MCF 10A (cell line): ENCODE measurements at regions not wholly inside any gene's neighbourhood (a gene's known extent, or its start where the extent isn't known, plus 50 kb on each side); places are given as distances from the start of the nearest gene placed in this dataset.

ENCODE experiments used
- BruUV-seq: library from RNA; stranded (reverse); fragments of 400-500 nt; replicated peaks from 2 replicates; lab custom pipeline; 2021; lab: Mats Ljungman, UMichigan
- CTCF ChIA-PET: fragments of 300-600 bp; sonication (Branson Sonifier 250); formaldehyde crosslinking; extraction: SDS; loops from one replicate; lab custom pipeline; 2021; ENCODE audit warnings: antibody characterized with exemption, inconsistent platforms; lab: Yijun Ruan, JAX
- POLR2A ChIA-PET: fragments of 300-600, 350-650 bp; sonication (Branson Sonifier 250); formaldehyde crosslinking; extraction: SDS; loops from one replicate; lab custom pipeline; 2020; ENCODE audit warnings: antibody characterized with exemption, inconsistent platforms; lab: Yijun Ruan, JAX
- DNase-seq: peaks from one replicate; pipeline ENCODE4 v3.0.0-alpha.2; 2018; ENCODE audit not compliant: unreplicated experiment
- H3K27ac Mint-ChIP-seq: one replicate; pipeline ENCODE4 v1.8.0; 2022; ENCODE audit warnings: mild to moderate bottlenecking, low read depth, mixed read lengths; ENCODE audit not compliant: unreplicated experiment
- H3K27me3 Mint-ChIP-seq: one replicate; pipeline ENCODE4 v1.8.0; 2022; ENCODE audit warnings: mixed read lengths; ENCODE audit not compliant: insufficient read depth, unreplicated experiment
- H3K36me3 Mint-ChIP-seq: one replicate; pipeline ENCODE4 v1.8.0; 2022; ENCODE audit warnings: mild to moderate bottlenecking, moderate library complexity, mixed read lengths; ENCODE audit not compliant: insufficient read depth, unreplicated experiment
- H3K4me1 Mint-ChIP-seq: one replicate; pipeline ENCODE4 v1.8.0; 2022; ENCODE audit warnings: mixed read lengths; ENCODE audit not compliant: insufficient read depth, unreplicated experiment
- H3K4me3 Mint-ChIP-seq: one replicate; pipeline ENCODE4 v1.8.0; 2022; ENCODE audit warnings: mild to moderate bottlenecking, moderate library complexity, mixed read lengths; ENCODE audit not compliant: unreplicated experiment
- H3K9me3 Mint-ChIP-seq: one replicate; pipeline ENCODE4 v1.8.0; 2022; ENCODE audit warnings: mixed read lengths; ENCODE audit not compliant: unreplicated experiment
- CTCF ChIP-seq: fragments of 200-600 bp; IDR thresholded peaks from one replicate; pipeline ENCODE4 v1.8.0; 2022; ENCODE audit warnings: antibody characterized with exemption, mild to moderate bottlenecking; ENCODE audit not compliant: unreplicated experiment
- intact Hi-C: fragments of 100-400 bp; cut with micrococcal nuclease; formaldehyde crosslinking; loops from 2 replicates; pipeline ENCODE4 v1.14.1; 2022

GRCh38 chr2:17995593-17995992 lies 117.1 kb downstream of the KCNS3 start:
- intact Hi-C loops = no loop called here
- CTCF ChIA-PET = no interaction called here
- no peak overlapping the region for H3K27ac Mint-ChIP-seq
- no peaks in the 10 kb centered on the region for H3K9me3 Mint-ChIP-seq
- TF ChIP-seq CTCF = no peak
- H3K4me3 Mint-ChIP-seq = no peak overlapping the region
- no peaks in the 10 kb centered on the region for H3K36me3 Mint-ChIP-seq
- no TSS peak for BruUV-seq
- no peaks in the 10 kb centered on the region for H3K27me3 Mint-ChIP-seq
- no peaks in the 10 kb centered on the region for H3K4me1 Mint-ChIP-seq
- POLR2A ChIA-PET = no interaction called here
- DNase-seq = no peak
